SK-N-SH (cell line): ENCODE measurements at regions not wholly inside any gene's neighbourhood (a gene's known extent, or its start where the extent isn't known, plus 50 kb on each side); places are given as distances from the start of the nearest gene placed in this dataset.

Source experiments
- CTCF ChIA-PET: fragments of 300-600, 350-600 bp; formaldehyde crosslinking; extraction: SDS; loops from one replicate; lab custom pipeline; 2021; lab: Yijun Ruan, JAX
- POLR2A ChIA-PET: fragments of 350-600 bp; sonication (Branson Sonifier 250); formaldehyde crosslinking; extraction: SDS; loops from one replicate; lab custom pipeline; 2020; ENCODE audit warnings: antibody characterized with exemption, inconsistent platforms; lab: Yijun Ruan, JAX
- DNase-seq: peaks from one replicate; pipeline ENCODE4 v3.0.0; 2012
- H2AFZ ChIP-seq: fragments of 200-600 bp; sonication (generic); 2 replicates; pipeline ENCODE4 v1.8.1; 2016; ENCODE audit warnings: antibody characterized with exemption, mild to moderate bottlenecking, low read depth
- H3F3A ChIP-seq: fragments of 200-600 bp; sonication (generic); replicated peaks from 2 replicates; pipeline ENCODE3; 2016; ENCODE audit warnings: antibody characterized with exemption, mild to moderate bottlenecking; ENCODE audit not compliant: insufficient read depth
- H3K27ac ChIP-seq, 2 experiments: fragments of 200-500 bp in 1 of 2; fragments of 200-600 bp in 1 of 2; sonication (Bioruptor generic) in 1 of 2; sonication (generic), shearing (Covaris generic) in 1 of 2; 2 replicates each; pipeline versions ENCODE4 v1.5.1 to v1.6.1; 2014 to 2016; ENCODE audit warnings: low read depth in 2 of 2, inconsistent platforms in 1 of 2, low read length in 1 of 2, mild to moderate bottlenecking in 1 of 2, mixed read lengths in 1 of 2
- H3K27me3 ChIP-seq: fragments of 200-600 bp; sonication (generic), shearing (Covaris generic); 2 replicates; pipeline ENCODE4 v1.6.1; 2016; ENCODE audit warnings: mixed run types; ENCODE audit not compliant: insufficient read depth
- H3K36me3 ChIP-seq, 2 experiments: fragments of 200-500 bp in 1 of 2; fragments of 200-600 bp in 1 of 2; sonication (Bioruptor generic) in 1 of 2; sonication (generic) in 1 of 2; replicated peaks in 1 of 2; 2 replicates each; pipeline versions ENCODE3 to v1.5.1; 2014 to 2016; ENCODE audit warnings: low read length in 1 of 2, mild to moderate bottlenecking in 1 of 2; ENCODE audit not compliant: insufficient read depth in 2 of 2, control insufficient read depth in 1 of 2
- H3K4me1 ChIP-seq, 2 experiments: fragments of 200-500 bp in 1 of 2; fragments of 200-600 bp in 1 of 2; sonication (Bioruptor generic) in 1 of 2; sonication (generic), shearing (Covaris generic) in 1 of 2; 2 replicates each; pipeline versions ENCODE4 v1.5.1 to v1.6.1; 2014 to 2016; ENCODE audit warnings: low read depth in 1 of 2, low read length in 1 of 2, mixed run types in 1 of 2; ENCODE audit not compliant: insufficient read depth in 2 of 2, control insufficient read depth in 1 of 2
- H3K4me2 ChIP-seq: fragments of 200-600 bp; sonication (generic), shearing (Covaris generic); 2 replicates; pipeline ENCODE4 v1.6.1; 2017; ENCODE audit warnings: mixed run types
- H3K4me3 ChIP-seq, 2 experiments: fragments of 200-500 bp in 1 of 2; fragments of 200-600 bp in 1 of 2; sonication (Bioruptor generic) in 1 of 2; sonication (generic), shearing (Covaris generic) in 1 of 2; 2 replicates each; pipeline versions ENCODE4 v1.5.1 to v1.8.1; 2014 to 2016; ENCODE audit warnings: low read depth in 2 of 2, inconsistent platforms in 1 of 2, low read length in 1 of 2, mild to moderate bottlenecking in 1 of 2, mixed read lengths in 1 of 2, moderate library complexity in 1 of 2
- H3K79me2 ChIP-seq: fragments of 200-600 bp; sonication (generic); 2 replicates; pipeline ENCODE4 v1.8.1; 2017; ENCODE audit warnings: mild to moderate bottlenecking; ENCODE audit not compliant: insufficient read depth
- H3K9ac ChIP-seq: fragments of 200-600 bp; sonication (generic); 2 replicates; pipeline ENCODE4 v1.6.1; 2017; ENCODE audit warnings: mixed run types
- H3K9me2 ChIP-seq: fragments of 200-600 bp; sonication (generic); 2 replicates; pipeline ENCODE4 v1.6.1; 2017; ENCODE audit warnings: mixed run types
- H3K9me3 ChIP-seq: fragments of 200-600 bp; sonication (generic); 2 replicates; pipeline ENCODE4 v1.6.1; 2017; ENCODE audit warnings: mixed run types, mild to moderate bottlenecking, moderate library complexity
- H4K20me1 ChIP-seq: fragments of 200-600 bp; sonication (generic); 2 replicates; pipeline ENCODE4 v1.6.1; 2017; ENCODE audit warnings: mild to moderate bottlenecking, mixed run types; ENCODE audit not compliant: insufficient read depth
- CTCF ChIP-seq: fragments of 200-600 bp; sonication (generic); IDR thresholded peaks from 2 replicates; pipeline ENCODE4 v1.6.1; 2017; ENCODE audit warnings: antibody characterized with exemption, mild to moderate bottlenecking, moderate library complexity
- EP300 ChIP-seq, 2 experiments: IDR thresholded peaks; 2 replicates each; pipeline versions ENCODE4 v1.4.0 to v1.6.1; 2012; ENCODE audit warnings: borderline replicate concordance in 1 of 2, low read depth in 1 of 2, low read length in 1 of 2
- EZH2phosphoT487 ChIP-seq: fragments of 200-600 bp; sonication (generic); IDR thresholded peaks from 2 replicates; pipeline ENCODE4 v1.6.1; 2017; ENCODE audit warnings: low read depth, mixed run types, mild to moderate bottlenecking, antibody characterized with exemption, moderate library complexity, borderline replicate concordance
- FOSL2 ChIP-seq: IDR thresholded peaks from 2 replicates; pipeline ENCODE4 v1.4.0; 2012; ENCODE audit warnings: low read depth, mild to moderate bottlenecking, moderate library complexity, borderline replicate concordance
- FOXJ3 ChIP-seq: sonication (generic); formaldehyde crosslinking; IDR thresholded peaks from 2 replicates; pipeline ENCODE4 v1.5.1; 2020; ENCODE audit warnings: mild to moderate bottlenecking, missing genetic modification reagents
- IRF3 ChIP-seq: fragments of 150-350 bp; IDR thresholded peaks from 2 replicates; pipeline ENCODE4 v1.6.1; 2016; ENCODE audit warnings: mild to moderate bottlenecking, low read depth, low read length
- PBX3 ChIP-seq: IDR thresholded peaks from 2 replicates; pipeline ENCODE4; 2012
- RAD21 ChIP-seq: IDR thresholded peaks from 2 replicates; pipeline ENCODE4 v1.6.1; 2012; ENCODE audit warnings: mild to moderate bottlenecking, low read length
- RFX5 ChIP-seq: IDR thresholded peaks from 2 replicates; pipeline ENCODE4 v1.6.1; 2012; ENCODE audit warnings: mild to moderate bottlenecking, improper control_type of control experiment, low read length
- SMC3 ChIP-seq: IDR thresholded peaks from 2 replicates; pipeline ENCODE4 v1.6.1; 2012; ENCODE audit warnings: low read depth, low read length, improper control_type of control experiment
- TAF1 ChIP-seq: IDR thresholded peaks from 2 replicates; pipeline ENCODE4 v1.6.1; 2012; ENCODE audit warnings: low read depth, mild to moderate bottlenecking, low read length, moderate library complexity, borderline replicate concordance
- TCF12 ChIP-seq: IDR thresholded peaks from 2 replicates; pipeline ENCODE4 v1.4.0; 2012
- TEAD4 ChIP-seq: IDR thresholded peaks from 2 replicates; pipeline ENCODE4 v1.4.0; 2012; ENCODE audit warnings: mild to moderate bottlenecking, borderline replicate concordance; ENCODE audit not compliant: insufficient read depth
- WGBS: methylation state at CpG from one replicate; pipeline ENCODE4 v1.1.6; 2017; ENCODE audit warnings: low lambda C conversion rate; 5-methylcytosine and 5-hydroxymethylcytosine counted together

- Histone ChIP-seq H3K36me3 (no peaks in the 10 kb centered on the region), H4K20me1 (no peaks in the 10 kb centered on the region), H3K4me1 (peaks cover 0 to 14% of the 10 kb centered on the region in 2 experiments; a peak in 2 of 4 replicates), H3K27me3 (no peaks in the 10 kb centered on the region), H3K9me3 (no peaks in the 10 kb centered on the region), H3K4me3 (no peak overlapping the region), H3K9ac (no peak overlapping the region), H3K79me2 (no peaks in the 10 kb centered on the region), H3F3A (peaks cover 10% of the 10 kb centered on the region), H3K4me2 (no peak overlapping the region), H3K27ac (peak overlapping the region; percentile 39 to 51; a peak in 2 of 4 replicates), H3K9me2 (no peaks in the 10 kb centered on the region), H2AFZ (peak overlapping the region; percentile 56)
- ChIA-PET CTCF (interaction anchor here (1.0 to 1.6 kb wide), 6 partner anchors 9 to 887 kb away, joined by 3 to 7 read pairs (median 3); no protein-coding TSS in a partner anchor), POLR2A (no interaction called here)
- no peak for DNase-seq
- TF ChIP-seq TAF1 (no peak), TCF12 (peak; percentile 16; the same call in 1 of the 2 replicates)
These were observed 1041.2 kb upstream of the INTU start for GRCh38 chr4:126591583-126591982.

- Histone ChIP-seq H3K36me3 (no peaks in the 10 kb centered on the region), H3F3A (peaks cover 10% of the 10 kb centered on the region), H3K79me2 (no peaks in the 10 kb centered on the region), H2AFZ (peak overlapping the region; percentile 56), H3K27ac (peak overlapping the region; percentile 39 to 51; a peak in 2 of 4 replicates), H3K9ac (no peak overlapping the region), H3K4me1 (peaks cover 0 to 14% of the 10 kb centered on the region in 2 experiments; a peak in 2 of 4 replicates), H4K20me1 (no peaks in the 10 kb centered on the region), H3K27me3 (no peaks in the 10 kb centered on the region), H3K9me2 (no peaks in the 10 kb centered on the region), H3K9me3 (no peaks in the 10 kb centered on the region), H3K4me3 (no peak overlapping the region), H3K4me2 (no peak overlapping the region)
- POLR2A ChIA-PET = no interaction called here
- 69% methylated on average over 3 of the region's 3 CpGs for WGBS
- no peak for TF ChIP-seq FOSL2
- no peak for TF ChIP-seq TEAD4
- TF ChIP-seq EP300 (IDR thresholded peaks at IDR 0.05; ENCODE audit: borderline replicate concordance in 1 of 2, low read depth in 1 of 2, low read length in 1 of 2) = no peak
- TF ChIP-seq TAF1 = no peak
- no peak for TF ChIP-seq IRF3
- no peak for TF ChIP-seq FOXJ3 (CRISPR knock-in tag)
- TF ChIP-seq PBX3 = no peak
- peak; percentile 12; the same call in 1 of the 2 replicates for TF ChIP-seq RAD21
- TF ChIP-seq EZH2phosphoT487 = no peak
- TF ChIP-seq RFX5 = no peak
- peak; percentile 3; the same call in 1 of the 2 replicates for TF ChIP-seq SMC3
- TF ChIP-seq CTCF = peak; percentile 55
- no peak for DNase-seq
- CTCF ChIA-PET = interaction anchor here (1.0 to 1.6 kb wide), 6 partner anchors 9 to 886 kb away, joined by 3 to 7 read pairs (median 3); no protein-coding TSS in a partner anchor
These were observed 1040.7 kb upstream of the INTU start for GRCh38 chr4:126592088-126592487.
